GM19035 (cell line): ENCODE measurements at regions not wholly inside any gene's neighbourhood (a gene's known extent, or its start where the extent isn't known, plus 50 kb on each side); places are given as distances from the start of the nearest gene placed in this dataset.

Source experiments
- ATAC-seq: cut with Tn5 transposase; IDR thresholded peaks from one replicate; pipeline ENCODE4 v1.9.1; 2021; ENCODE audit not compliant: unreplicated experiment

- ATAC-seq: no peak
Observed at GRCh38 chr13:68064001-68064770, 834.0 kb upstream of the PCDH9 start.

DNA sequence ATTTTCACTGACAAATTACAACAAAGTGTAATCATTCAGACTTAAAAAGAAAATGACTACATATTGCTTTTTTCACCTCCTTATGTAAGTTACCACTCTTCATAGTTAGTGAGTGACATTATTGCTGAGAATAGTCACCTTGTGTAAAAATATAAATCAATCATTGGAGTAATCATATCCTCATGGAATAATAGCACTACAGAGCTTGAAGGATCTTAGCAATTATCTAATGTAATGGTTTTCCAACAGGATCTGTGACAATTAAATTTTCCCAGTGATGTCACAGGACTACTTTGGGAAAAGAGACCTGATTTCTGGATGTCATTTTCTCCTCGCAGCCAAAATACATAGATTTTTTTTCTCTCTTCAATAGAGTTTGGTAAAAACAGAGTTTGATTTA is 833.0 kb upstream of the PCDH9 start:
- no peak for ATAC-seq

GRCh38 chr13:68057836-68058235 is 827.7 kb upstream of the PCDH9 start:
- no peak for ATAC-seq

GRCh38 chr13:68056816-68057710 is 826.9 kb upstream of the PCDH9 start:
- no peak for ATAC-seq

GRCh38 chr13:68051910-68052309 is 821.8 kb upstream of the PCDH9 start:
- ATAC-seq: no peak

DNA sequence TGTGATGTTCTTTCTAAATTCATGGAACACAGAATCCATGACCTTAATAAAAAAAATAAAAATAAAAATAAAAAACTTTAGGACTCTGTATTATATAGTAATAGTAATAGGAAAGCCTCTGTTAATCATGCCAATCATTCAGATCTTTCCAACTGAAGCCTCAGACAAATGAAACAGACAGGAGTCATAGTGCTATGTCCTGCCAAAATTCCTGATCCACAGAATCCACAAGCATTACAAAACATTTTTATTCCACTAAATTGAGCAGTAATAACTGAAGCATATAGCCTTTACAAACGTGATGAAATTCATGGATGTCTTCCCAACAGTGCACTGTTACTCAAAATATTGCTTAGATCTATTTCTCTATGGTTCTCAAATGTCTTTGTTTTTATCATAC is 820.6 kb upstream of the PCDH9 start:
- no peak for ATAC-seq

DNA sequence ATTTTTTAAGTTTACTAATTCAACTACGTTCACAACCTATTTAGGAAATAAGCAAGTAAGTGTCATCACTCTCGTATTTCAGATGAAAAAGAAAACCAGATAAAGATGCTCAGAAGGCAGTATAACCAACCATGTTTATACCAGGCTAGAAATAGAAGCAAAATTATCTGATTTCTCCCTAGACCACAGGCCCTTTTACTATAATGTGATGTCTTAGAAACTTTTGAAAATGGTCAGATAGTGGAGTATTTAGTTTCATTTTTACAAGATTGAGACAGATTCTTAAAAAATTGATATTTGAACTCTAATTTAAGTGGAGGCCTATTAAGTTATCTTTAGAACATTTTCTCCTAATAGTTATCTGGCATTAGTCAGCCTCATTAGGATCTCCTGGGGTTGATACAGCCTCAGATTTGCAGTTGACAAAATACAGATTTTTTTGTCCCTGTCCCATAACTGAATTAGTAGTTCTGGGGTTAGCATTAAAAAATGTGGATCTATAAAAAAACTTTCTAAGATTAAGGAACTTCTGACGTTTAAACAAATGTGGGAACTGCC is 818.7 kb upstream of the PCDH9 start:
- no peak for ATAC-seq

GRCh38 chr13:68047889-68048288 is 817.8 kb upstream of the PCDH9 start:
- ATAC-seq: no peak

DNA sequence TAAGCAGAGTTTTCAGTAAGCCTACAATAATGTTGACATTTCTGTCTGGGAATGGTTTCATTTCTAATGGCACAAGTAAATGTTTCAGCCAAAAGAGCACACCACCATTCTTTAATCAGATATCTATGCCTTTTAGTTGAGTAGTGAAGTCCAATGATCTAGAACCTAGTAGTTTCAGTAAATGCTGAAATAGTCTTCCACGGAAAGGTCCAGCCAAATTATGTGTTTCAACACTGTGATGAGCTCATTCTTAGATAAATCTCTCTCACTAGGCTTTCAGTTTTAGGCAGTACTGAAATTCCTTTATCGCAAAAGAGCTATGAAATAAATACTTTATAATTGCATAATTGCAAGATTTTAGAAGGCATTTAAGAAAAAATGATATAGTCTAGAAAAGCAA is 816.8 kb upstream of the PCDH9 start:
- ATAC-seq: no peak

- no peak for ATAC-seq
Observed at GRCh38 chr13:68030152-68030809, 800.1 kb upstream of the PCDH9 start.

DNA sequence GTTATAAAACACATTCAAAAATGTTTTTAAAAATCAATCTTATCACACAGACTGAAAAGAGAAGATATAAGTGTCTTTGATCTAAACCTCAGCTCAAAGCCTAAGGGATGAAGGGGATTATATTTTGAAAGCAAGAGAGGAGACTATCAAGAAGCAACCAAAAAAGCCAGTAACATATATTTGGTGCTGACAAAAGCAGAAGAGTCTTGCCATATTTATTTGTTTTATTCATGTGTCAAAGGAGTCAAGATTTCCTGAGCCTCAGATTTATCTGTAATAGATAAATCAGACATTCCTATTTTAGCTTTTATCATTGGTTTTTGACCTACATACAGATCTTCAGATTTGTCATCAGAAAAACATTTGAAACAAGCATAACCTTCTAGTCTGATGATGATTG is 798.6 kb upstream of the PCDH9 start:
- no peak for ATAC-seq

- ATAC-seq: no peak
Observed at GRCh38 chr13:68027306-68027705, 797.2 kb upstream of the PCDH9 start.

DNA sequence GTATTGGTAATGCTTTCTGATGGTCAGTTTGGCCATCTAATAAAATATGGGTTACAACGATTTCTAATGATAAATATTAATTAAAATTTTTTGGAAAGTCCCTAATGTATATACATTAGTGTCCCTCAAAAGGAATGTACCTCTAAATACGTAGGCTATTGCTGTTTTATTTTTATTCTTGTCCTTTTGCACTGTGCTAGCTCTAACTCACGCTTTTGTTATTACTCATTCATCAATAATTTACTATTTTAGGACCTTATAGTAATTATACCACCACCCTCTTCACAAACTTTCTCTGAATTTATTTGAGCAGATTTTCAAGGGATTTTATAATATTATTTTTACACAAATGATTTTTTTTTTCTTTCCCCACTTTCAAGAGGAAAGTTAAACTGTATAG is 795.9 kb upstream of the PCDH9 start:
- ATAC-seq: no peak

DNA sequence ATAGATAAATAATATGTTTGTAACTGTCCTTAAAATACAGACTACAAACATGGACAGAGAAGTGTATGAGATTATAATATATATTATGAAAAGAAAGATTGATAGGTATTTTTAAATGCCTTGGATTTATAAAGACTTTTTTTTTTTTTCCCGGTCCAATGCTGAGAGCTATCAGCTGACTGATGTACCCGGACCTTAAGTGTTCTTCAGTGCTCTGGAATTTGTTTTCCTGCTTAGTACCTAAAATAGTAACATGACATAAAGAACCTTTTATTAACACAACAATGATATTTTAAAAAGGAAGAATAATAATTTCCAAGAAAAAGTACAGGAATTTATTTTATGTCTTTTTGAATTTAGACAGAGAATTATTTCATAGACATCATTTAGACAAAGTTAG is 795.5 kb upstream of the PCDH9 start:
- ATAC-seq: no peak

- ATAC-seq: no peak
Observed at GRCh38 chr13:68023838-68024581, 793.9 kb upstream of the PCDH9 start.

- no peak for ATAC-seq
Observed at GRCh38 chr13:68019901-68020300, 789.8 kb upstream of the PCDH9 start.

DNA sequence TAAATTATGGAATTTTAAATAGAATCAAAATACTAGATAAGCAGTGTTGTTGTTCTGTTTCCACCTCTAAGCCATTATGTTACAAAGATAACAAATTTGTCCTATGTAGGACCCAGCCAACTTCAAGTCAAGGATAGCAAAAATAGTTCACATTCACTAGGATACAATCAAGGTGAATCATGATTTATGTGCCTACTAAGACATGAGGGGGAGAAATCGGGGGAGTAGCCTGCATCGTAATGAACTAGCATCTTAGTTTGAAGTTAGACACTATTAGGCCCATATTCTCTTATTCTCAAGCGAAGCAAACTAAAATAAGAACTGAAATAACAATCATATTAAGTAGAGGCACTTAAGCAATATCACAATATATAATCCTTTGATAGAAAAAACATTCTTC is 779.4 kb upstream of the PCDH9 start:
- ATAC-seq: no peak

DNA sequence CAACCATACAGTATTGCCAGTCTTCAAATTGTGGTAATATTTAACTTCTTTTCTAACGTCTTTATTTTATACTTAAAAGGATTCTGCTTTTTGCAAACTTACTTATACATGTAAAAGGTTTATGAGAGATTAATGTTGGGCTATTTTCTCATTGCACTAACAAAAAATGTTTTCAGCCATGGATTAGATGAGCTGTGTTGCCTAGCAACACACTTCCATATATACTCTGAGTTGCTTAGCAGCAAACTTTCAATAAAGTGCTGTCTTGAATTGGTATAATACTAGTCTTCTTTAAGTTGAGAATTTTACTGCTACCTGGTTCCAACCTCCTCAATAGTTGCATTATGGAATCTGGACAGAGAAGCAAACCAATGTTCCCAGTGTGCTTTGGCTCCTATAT is 777.4 kb upstream of the PCDH9 start:
- no peak for ATAC-seq

DNA sequence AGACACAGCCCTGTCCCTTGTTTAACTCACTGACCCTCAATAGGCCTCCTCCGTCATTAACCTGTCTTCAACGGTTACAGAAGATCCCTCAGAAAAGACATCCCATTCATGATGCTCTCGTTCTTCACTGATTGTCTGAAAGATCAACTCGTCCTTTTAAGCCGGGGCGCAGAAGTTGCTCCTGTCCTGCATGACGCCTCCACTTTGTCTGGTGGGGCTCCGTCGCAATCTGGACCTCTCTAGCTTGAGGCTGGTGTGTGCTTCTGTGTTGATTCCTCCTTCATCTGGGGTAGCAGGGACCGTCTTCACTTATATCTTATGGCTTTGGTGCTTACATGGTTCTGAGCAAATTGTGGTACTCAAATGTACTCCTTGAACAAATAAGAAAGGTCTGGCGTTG is 766.0 kb upstream of the PCDH9 start:
- ATAC-seq: no peak

- ATAC-seq: no peak
Observed at GRCh38 chr13:67990868-67991267, 760.7 kb upstream of the PCDH9 start.

DNA sequence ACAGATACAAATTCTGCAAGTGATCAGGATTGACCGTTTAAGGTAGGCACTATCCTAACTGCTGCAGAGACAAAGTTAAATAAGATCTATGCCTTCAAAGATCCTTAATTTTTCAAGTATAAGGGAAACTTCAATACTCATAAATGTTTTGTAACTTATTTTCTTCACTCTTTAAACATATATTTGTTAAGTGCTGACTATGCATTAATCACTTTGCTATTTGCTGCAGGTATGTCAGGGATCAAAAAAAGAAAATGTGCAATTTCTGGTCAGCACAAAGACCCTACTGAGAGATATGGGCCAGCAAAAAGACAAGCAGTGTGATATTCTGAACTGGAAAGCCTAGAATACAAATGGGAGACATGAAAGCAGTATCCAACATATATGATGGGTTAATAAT is 756.1 kb upstream of the PCDH9 start:
- no peak for ATAC-seq
